T-cell (primary cell): ENCODE measurements at regions not wholly inside any gene's neighbourhood (a gene's known extent, or its start where the extent isn't known, plus 50 kb on each side); places are given as distances from the start of the nearest gene placed in this dataset.

Source experiments
- ATAC-seq, 4 experiments: fragments of 200-7000 bp in 3 of 4; fragments of 150-1000 bp in 1 of 4; cut with Tn5 transposase; replicated peaks in 1 of 4; 1 replicate in 3 of 4; 2 replicates in 1 of 4; pipeline ENCODE4 v1.10.0; 2021; ENCODE audit warnings: moderate library complexity in 3 of 4, mild to moderate bottlenecking in 2 of 4, moderate number of reproducible peaks in 1 of 4
- CTCF ChIA-PET, 2 donors: fragments of 300-600 bp; sonication (Branson Sonifier 250); formaldehyde crosslinking; loops; one replicate each; lab custom pipeline; 2022; ENCODE audit warnings: antibody characterized with exemption in 2 of 2; lab: Charles Lee
- POLR2A ChIA-PET, 2 donors: fragments of 300-600 bp; sonication (Branson Sonifier 250); formaldehyde crosslinking; loops; one replicate each; lab custom pipeline; 2022; ENCODE audit warnings: antibody characterized with exemption in 2 of 2; lab: Charles Lee
- DNase-seq, 35 experiments: peaks; one replicate each; pipeline versions ENCODE4 v3.0.0 to v3.0.0-alpha.2; 2013 to 2023
- H3K27ac ChIP-seq: one replicate; pipeline ENCODE4 v1.5.1; 2013; ENCODE audit warnings: low read length
- H3K27me3 ChIP-seq, 2 experiments: replicated peaks in 1 of 2; 1 replicate in 1 of 2; 2 replicates in 1 of 2; pipeline versions ENCODE4 v1.6.1 to v1.7.0; 2013; ENCODE audit warnings: low read length in 1 of 2, mixed read lengths in 1 of 2; ENCODE audit not compliant: control insufficient read depth in 2 of 2, insufficient read depth in 2 of 2; ENCODE audit errors: extremely low read depth in 1 of 2
- H3K36me3 ChIP-seq, 2 donors: 1 replicate in 1 of 2; 2 replicates in 1 of 2; pipeline versions ENCODE4 v1.6.1 to v1.7.0; 2013; ENCODE audit warnings: low read length in 1 of 2; ENCODE audit not compliant: control insufficient read depth in 2 of 2, insufficient read depth in 1 of 2; ENCODE audit errors: extremely low read depth in 1 of 2
- H3K4me1 ChIP-seq, 2 experiments: 1 replicate in 1 of 2; 2 replicates in 1 of 2; pipeline versions ENCODE4 v1.6.1 to v1.7.0; 2013; ENCODE audit warnings: low read length in 2 of 2, mixed read lengths in 1 of 2; ENCODE audit not compliant: insufficient read depth in 2 of 2, control insufficient read depth in 1 of 2; ENCODE audit errors: extremely low read depth in 1 of 2
- H3K4me3 ChIP-seq, 2 donors: 1 replicate in 1 of 2; 2 replicates in 1 of 2; pipeline versions ENCODE4 v1.5.1 to v1.7.0; 2013; ENCODE audit warnings: mild to moderate bottlenecking in 2 of 2, low read length in 1 of 2, moderate library complexity in 1 of 2; ENCODE audit not compliant: control insufficient read depth in 1 of 2; ENCODE audit errors: extremely low read depth in 1 of 2
- H3K9me3 ChIP-seq: 2 replicates; pipeline ENCODE4 v1.7.0; 2013
- H3K27ac Mint-ChIP-seq, 2 donors: one replicate each; pipeline ENCODE4 v1.8.0; 2020 to 2021; ENCODE audit warnings: mild to moderate bottlenecking in 2 of 2, mixed read lengths in 2 of 2
- H3K27me3 Mint-ChIP-seq, 2 donors: one replicate each; pipeline ENCODE4 v1.8.0; 2021 to 2022; ENCODE audit warnings: mixed read lengths in 2 of 2
- H3K36me3 Mint-ChIP-seq: one replicate; pipeline ENCODE4 v1.8.0; 2021; ENCODE audit warnings: mixed read lengths
- H3K4me1 Mint-ChIP-seq, 3 donors: one replicate each; pipeline ENCODE4 v1.8.0; 2020 to 2022; ENCODE audit warnings: mixed read lengths in 3 of 3, mild to moderate bottlenecking in 1 of 3
- H3K4me3 Mint-ChIP-seq, 3 donors: one replicate each; pipeline ENCODE4 v1.8.0; 2020 to 2022; ENCODE audit warnings: mild to moderate bottlenecking in 3 of 3, mixed read lengths in 3 of 3, moderate library complexity in 3 of 3
- H3K9me3 Mint-ChIP-seq, 3 donors: one replicate each; pipeline ENCODE4 v1.8.0; 2020 to 2022; ENCODE audit warnings: mixed read lengths in 3 of 3
- WGBS: methylation state at CpG from one replicate; pipeline ENCODE4 v1.1.5; 2013; ENCODE audit warnings: missing lambda C conversion rate; ENCODE audit not compliant: insufficient coverage; 5-methylcytosine and 5-hydroxymethylcytosine counted together

GRCh38 chr11:20275987-20276965 is 87.2 kb upstream of the HTATIP2 start:
- H3K4me1 Mint-ChIP-seq, result no peaks in the 10 kb centered on the region
- H3K9me3 ChIP-seq, result no peaks in the 10 kb centered on the region
- no peaks in the 10 kb centered on the region for H3K9me3 Mint-ChIP-seq
- no peak overlapping the region for H3K27ac ChIP-seq
- H3K27me3 Mint-ChIP-seq, result peaks cover 13 to 17% of the 10 kb centered on the region in 2 donors
- H3K36me3 Mint-ChIP-seq, result no peaks in the 10 kb centered on the region
- DNase-seq (no peak), ATAC-seq (no peak)
- H3K27me3 ChIP-seq, result peaks cover 0 to 11% of the 10 kb centered on the region in 2 experiments
- H3K4me1 ChIP-seq, result peaks cover 0 to 2% of the 10 kb centered on the region in 2 experiments
- no peak overlapping the region for H3K4me3 Mint-ChIP-seq
- 85% methylated on average over 5 of the region's 15 CpGs for WGBS
- H3K4me3 ChIP-seq, result no peak overlapping the region
- no peak overlapping the region for H3K27ac Mint-ChIP-seq
- CTCF ChIA-PET, result no interaction called here
- POLR2A ChIA-PET, result no interaction called here
- H3K36me3 ChIP-seq, result no peaks in the 10 kb centered on the region

- H3K27me3 ChIP-seq, result peaks cover 0 to 8% of the 10 kb centered on the region in 2 experiments
- H3K4me1 Mint-ChIP-seq, result no peaks in the 10 kb centered on the region
- H3K4me1 ChIP-seq, result peaks cover 0 to 2% of the 10 kb centered on the region in 2 experiments
- peaks cover 16 to 17% of the 10 kb centered on the region in 2 donors for H3K27me3 Mint-ChIP-seq
- ATAC-seq (no peak), DNase-seq (no peak)
- no peak overlapping the region for H3K27ac Mint-ChIP-seq
- no peaks in the 10 kb centered on the region for H3K9me3 Mint-ChIP-seq
- no peak overlapping the region for H3K27ac ChIP-seq
- ChIA-PET POLR2A (no interaction called here), CTCF (no interaction called here)
- H3K4me3 ChIP-seq, result no peak overlapping the region
- H3K9me3 ChIP-seq, result no peaks in the 10 kb centered on the region
- H3K4me3 Mint-ChIP-seq, result no peak overlapping the region
- no peaks in the 10 kb centered on the region for H3K36me3 ChIP-seq
- WGBS, result 86% methylated on average over 2 of the region's 5 CpGs
- H3K36me3 Mint-ChIP-seq, result no peaks in the 10 kb centered on the region
These were observed 89.5 kb upstream of the HTATIP2 start for GRCh38 chr11:20274031-20274430.

GRCh38 chr11:20261526-20261925 is 101.3 kb upstream of the DBX1 start:
- Histone ChIP-seq H3K27me3 (peaks cover 0 to 6% of the 10 kb centered on the region in 2 experiments), H3K9me3 (no peaks in the 10 kb centered on the region), H3K36me3 (no peaks in the 10 kb centered on the region), H3K4me1 (no peaks in the 10 kb centered on the region), H3K27ac (no peak overlapping the region), H3K4me3 (no peak overlapping the region)
- ATAC-seq (no peak), DNase-seq (no peak)
- Mint-ChIP-seq H3K9me3 (no peaks in the 10 kb centered on the region), H3K36me3 (no peaks in the 10 kb centered on the region), H3K4me1 (no peaks in the 10 kb centered on the region), H3K27me3 (peaks cover 21 to 39% of the 10 kb centered on the region in 2 donors), H3K4me3 (no peak overlapping the region), H3K27ac (no peak overlapping the region)
- WGBS, result 40% methylated on average over 1 of the region's 3 CpGs
- ChIA-PET POLR2A (no interaction called here), CTCF (no interaction called here)

- Histone ChIP-seq H3K36me3 (no peaks in the 10 kb centered on the region), H3K9me3 (no peaks in the 10 kb centered on the region), H3K27me3 (peaks cover 0 to 6% of the 10 kb centered on the region in 2 experiments), H3K4me1 (no peaks in the 10 kb centered on the region), H3K27ac (no peak overlapping the region), H3K4me3 (no peak overlapping the region)
- ATAC-seq (no peak), DNase-seq (no peak)
- H3K4me1 Mint-ChIP-seq, result no peaks in the 10 kb centered on the region
- POLR2A ChIA-PET, result no interaction called here
- H3K4me3 Mint-ChIP-seq, result no peak overlapping the region
- CTCF ChIA-PET, result no interaction called here
- no peaks in the 10 kb centered on the region for H3K9me3 Mint-ChIP-seq
- H3K36me3 Mint-ChIP-seq, result no peaks in the 10 kb centered on the region
- WGBS, result no CpG with 5 or more reads among the region's 2 CpGs
- H3K27ac Mint-ChIP-seq, result no peak overlapping the region
- H3K27me3 Mint-ChIP-seq, result peaks cover 21 to 39% of the 10 kb centered on the region in 2 donors
These were observed 100.0 kb upstream of the DBX1 start for GRCh38 chr11:20260307-20260706.

- H3K27me3 Mint-ChIP-seq, result peaks cover 19 to 35% of the 10 kb centered on the region in 2 donors
- peaks cover 0 to 6% of the 10 kb centered on the region in 2 experiments for H3K27me3 ChIP-seq
These were observed 99.2 kb upstream of the DBX1 start for GRCh38 chr11:20259506-20259905.

GRCh38 chr11:20258376-20258895 is 98.2 kb upstream of the DBX1 start:
- Histone ChIP-seq H3K36me3 (no peaks in the 10 kb centered on the region), H3K4me3 (no peak overlapping the region), H3K27ac (no peak overlapping the region), H3K27me3 (peaks cover 0 to 3% of the 10 kb centered on the region in 2 experiments), H3K4me1 (no peaks in the 10 kb centered on the region), H3K9me3 (no peaks in the 10 kb centered on the region)
- no peak overlapping the region for H3K4me3 Mint-ChIP-seq
- DNase-seq (no peak), ATAC-seq (no peak)
- no peaks in the 10 kb centered on the region for H3K36me3 Mint-ChIP-seq
- no peaks in the 10 kb centered on the region for H3K4me1 Mint-ChIP-seq
- 90% methylated on average over 2 of the region's 6 CpGs for whole genome bisulfite sequencing
- no peaks in the 10 kb centered on the region for H3K9me3 Mint-ChIP-seq
- H3K27ac Mint-ChIP-seq, result no peak overlapping the region
- POLR2A ChIA-PET, result no interaction called here
- peaks cover 19 to 28% of the 10 kb centered on the region in 2 donors for H3K27me3 Mint-ChIP-seq
- CTCF ChIA-PET, result no interaction called here

More at GRCh38 chr11:20259506-20259905, 99.2 kb upstream of the DBX1 start:
- Histone ChIP-seq H3K36me3 (no peaks in the 10 kb centered on the region), H3K4me3 (no peak overlapping the region), H3K9me3 (no peaks in the 10 kb centered on the region), H3K4me1 (no peaks in the 10 kb centered on the region), H3K27ac (no peak overlapping the region)
- no peak for DNase-seq
- Mint-ChIP-seq H3K9me3 (no peaks in the 10 kb centered on the region), H3K4me3 (no peak overlapping the region), H3K36me3 (no peaks in the 10 kb centered on the region), H3K27ac (no peak overlapping the region), H3K4me1 (no peaks in the 10 kb centered on the region)
- POLR2A ChIA-PET, result no interaction called here
- ATAC-seq, result no peak
- WGBS, result 90% methylated on average over 2 of the region's 2 CpGs
- CTCF ChIA-PET, result no interaction called here
